ENCODE measurements at regions not wholly inside any gene's neighbourhood (a gene's known extent, or its start where the extent isn't known, plus 50 kb on each side); places are given as distances from the start of the nearest gene placed in this dataset.

DNA sequence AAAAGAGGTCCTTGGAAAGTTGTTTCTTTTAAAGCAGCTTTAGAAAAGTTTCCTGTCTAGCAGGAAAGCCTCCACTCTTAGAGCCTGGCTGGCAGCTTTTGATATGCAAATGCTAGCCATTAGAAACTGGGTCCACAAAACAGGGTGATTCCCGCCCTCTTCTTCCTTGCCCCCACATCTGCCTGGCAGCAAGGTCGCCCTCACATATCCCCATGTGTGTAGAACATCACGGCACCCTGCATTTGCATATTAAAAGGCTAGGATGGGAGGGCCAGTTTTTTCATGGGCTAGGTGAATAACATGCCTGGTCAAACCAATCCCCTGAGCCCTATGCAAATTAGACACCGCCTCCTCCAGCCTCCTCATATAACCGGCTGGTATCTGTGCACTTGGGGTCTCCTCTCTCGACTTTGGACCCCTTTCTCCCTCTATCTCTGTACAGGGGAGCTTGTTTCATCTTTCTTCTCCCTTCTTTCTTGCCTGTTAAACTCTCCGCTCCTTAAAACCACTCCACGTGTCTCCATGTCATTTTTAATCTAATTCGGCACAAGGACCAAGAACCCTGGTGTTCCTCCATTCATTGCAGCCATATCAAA is 426.8 kb upstream of the CTNND2 start:
- no peak for DNase-seq

DNA sequence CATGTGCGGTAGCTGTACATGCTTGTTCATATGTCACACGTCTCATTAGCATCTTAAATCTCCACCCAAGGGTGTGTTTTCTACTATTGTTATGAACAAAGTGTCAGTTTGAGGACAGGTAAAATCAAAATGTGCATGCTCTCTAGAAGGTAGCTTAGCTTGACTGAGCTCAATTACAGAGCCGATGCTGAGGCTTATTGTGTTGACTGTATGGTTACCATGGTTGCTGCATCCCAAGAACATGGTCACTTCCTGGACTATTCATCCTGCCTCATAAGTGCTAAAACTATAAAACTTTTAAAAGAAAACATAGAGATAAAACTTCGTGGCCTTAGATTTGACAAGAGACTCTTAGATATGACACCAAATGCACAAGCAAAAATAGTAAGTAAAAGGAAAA is 426.1 kb upstream of the CTNND2 start:
- DNase-seq = no peak

DNA sequence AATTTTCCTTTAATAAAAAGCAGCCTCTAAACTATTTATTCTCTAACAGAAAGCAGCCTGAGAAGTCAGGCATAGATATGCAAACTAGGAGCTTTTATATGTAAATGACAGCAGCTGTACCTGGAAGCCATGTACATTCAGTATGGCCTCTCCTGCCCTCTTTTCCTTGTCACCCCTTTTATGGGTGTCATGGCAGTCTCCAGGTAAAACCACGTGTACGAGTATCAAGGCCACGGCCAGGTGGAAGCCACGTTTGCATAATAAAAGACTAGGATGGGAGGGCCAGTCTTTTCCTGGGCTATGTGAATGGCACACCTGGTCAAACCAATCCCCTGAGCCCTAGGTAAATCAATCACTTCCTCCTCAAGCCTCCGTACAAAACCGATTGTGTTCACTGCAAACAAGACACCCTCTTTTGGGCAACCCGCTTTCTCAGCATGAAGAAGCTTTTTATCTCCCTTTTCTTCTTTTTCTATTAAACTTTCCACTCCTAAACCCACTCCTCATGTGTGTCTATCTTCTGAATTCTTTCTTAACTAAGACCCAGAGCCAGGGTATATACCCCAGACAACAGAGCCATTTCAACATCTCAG is 419.5 kb upstream of the CTNND2 start:
- DNase-seq = no peak

DNA sequence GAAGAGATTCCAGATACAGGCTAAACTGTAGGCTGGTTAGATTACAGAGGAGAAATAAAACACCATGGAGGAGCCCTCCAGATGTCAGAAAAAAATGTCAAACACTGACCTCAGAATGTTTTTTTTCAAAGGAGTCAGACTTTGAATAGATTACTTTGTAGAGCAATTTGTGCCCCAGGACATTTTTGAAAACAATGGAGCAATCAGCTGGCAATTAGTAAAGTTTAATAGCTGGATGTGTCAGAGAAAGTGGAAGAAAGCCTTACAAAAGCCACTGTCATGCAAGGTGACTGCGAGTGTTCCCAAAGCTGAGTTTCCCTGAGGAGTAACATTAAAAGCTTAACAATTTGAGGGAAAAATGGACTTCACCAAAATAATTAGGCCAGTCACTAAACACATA is 417.8 kb upstream of the CTNND2 start:
- no peak for DNase-seq

DNA sequence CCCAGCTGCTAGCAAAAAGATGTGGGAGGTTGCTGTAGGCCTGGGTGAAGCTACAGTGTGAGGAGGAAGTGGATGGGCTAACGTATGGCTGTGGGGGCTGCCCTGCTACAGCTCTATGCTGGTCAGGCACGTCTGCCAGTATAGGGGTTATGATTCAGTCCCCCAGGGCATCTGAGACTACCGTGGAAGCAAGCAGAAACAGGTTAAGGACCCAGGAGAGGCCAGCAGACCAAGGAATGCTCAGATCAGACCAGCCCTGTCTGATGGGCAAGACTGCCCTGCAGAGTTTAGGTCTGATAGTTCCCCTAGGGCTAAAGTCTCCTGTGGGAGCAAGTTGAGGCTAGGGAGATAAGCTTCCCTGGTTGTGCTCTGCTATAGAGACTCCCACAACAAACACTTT is 416.1 kb upstream of the CTNND2 start:
- no peak for DNase-seq

DNA sequence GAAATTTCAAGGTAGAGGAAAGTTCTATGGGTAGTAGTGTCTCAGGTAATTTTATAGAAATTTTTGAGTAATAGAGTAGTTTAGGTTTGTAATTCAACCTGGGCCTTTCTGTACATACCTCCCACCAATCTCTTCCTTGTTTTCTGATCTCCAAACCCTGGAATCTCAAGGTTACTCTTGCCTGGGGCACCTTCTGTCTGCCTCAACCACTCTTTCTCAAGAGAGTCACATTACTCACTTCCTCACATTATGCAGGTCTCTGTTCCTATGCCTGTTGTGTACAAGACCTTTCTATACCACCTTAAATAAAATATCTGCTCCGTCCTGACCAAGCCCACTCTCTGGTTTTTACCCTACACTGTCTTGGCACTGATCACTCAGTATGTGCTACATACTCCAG is 412.6 kb upstream of the CTNND2 start:
- no peak for DNase-seq

DNA sequence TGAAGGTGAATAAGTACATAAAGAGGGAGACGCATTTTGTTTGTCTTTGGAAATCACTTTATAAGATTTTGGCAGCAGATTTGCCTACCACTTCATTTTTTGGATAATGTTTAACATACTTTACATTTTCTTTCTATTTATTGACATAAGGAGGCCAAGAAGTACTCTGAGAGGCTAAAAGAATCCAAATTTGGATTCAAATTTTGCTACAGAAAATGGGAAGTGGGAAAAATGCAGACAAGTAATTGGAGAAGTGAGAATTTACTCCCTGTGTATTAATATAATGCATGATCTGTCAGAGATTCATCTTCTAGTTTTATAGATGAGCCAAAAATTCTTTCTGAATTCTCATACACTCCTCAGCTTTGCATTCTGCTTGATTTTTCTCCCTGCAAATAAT is 411.2 kb upstream of the CTNND2 start:
- no peak for DNase-seq

DNA sequence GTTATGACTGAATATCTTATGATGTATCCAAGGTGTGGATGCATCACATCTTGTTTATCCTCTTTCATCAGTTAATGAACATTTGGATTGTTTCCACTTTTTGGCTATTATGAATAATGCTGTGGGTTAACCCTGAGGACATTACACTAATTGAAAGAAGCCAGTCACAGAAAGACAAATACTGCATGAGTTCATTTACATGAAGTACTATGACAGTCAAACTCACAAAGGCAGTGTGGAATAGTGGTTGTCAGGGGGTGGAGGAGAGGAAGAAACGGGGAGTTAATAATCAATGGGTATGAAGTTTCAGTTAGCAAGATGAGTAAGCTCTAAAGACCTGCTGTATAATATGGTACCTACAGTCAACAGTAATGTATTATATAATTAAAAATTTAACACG is 409.4 kb upstream of the CTNND2 start:
- DNase-seq = no peak

DNA sequence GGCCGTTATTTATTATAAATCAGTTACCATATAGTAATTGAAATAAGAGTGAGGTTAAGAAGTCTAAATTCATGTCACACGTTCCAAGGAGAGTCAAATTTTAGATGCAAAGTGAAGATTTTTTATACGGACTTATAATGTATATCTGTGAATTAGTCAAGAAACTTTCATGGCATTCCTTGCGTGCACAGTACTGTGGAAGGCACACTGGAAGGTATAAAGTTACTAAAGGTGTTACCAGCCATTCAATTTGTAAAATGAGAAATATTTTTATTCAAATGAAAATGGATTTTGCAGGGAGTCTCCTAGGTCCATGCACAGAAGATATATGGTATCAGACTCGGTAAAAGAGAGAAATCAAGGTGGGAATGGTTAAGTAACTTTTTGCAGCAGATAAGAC is 408.1 kb upstream of the CTNND2 start:
- no peak for DNase-seq

DNA sequence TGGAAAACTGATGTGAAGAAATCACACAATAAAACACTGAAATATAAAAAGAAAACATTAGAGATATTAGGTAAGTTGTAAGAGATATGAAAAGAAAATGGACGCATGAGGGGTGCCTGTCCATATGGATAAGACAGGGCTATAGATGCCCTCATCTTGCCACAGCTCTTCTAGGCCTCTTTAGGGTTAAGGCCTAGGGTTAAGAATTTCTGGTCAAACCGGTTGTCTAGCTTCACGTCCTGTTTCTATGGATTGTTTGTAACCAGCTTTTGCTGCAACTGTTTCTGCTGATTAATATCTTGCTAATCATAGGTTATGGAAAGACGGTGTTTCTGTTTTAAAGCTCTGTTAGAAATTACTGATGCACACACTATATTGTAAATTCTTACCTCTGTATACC is 389.9 kb upstream of the CTNND2 start:
- DNase-seq = no peak

DNA sequence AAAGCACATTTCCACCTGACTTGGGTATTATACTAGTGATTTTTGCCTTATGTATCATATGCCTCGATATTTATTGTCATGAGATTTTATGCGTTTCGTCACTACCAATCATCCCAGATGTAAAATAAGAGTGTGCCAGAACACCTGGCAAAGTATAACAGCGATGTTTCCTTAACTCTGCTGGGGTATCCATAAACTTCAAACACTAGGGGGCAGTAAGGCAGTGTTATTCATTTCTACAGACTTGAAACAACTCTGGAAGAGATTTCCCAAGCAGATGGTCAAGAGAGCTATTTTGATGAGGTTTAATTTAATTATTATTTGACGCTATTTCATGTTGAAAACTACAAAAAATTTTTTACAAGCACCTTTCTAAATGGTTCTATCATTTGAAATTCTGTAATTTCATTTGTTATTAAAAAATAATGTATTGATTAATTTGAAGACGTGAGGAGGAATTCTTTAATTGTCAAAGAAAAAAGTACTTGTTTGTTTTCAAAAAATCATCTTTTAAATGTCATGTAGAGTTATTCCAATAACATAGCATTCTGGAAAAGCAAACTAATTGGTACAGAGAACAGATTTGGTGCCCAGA is 388.5 kb upstream of the CTNND2 start:
- no peak for DNase-seq

DNA sequence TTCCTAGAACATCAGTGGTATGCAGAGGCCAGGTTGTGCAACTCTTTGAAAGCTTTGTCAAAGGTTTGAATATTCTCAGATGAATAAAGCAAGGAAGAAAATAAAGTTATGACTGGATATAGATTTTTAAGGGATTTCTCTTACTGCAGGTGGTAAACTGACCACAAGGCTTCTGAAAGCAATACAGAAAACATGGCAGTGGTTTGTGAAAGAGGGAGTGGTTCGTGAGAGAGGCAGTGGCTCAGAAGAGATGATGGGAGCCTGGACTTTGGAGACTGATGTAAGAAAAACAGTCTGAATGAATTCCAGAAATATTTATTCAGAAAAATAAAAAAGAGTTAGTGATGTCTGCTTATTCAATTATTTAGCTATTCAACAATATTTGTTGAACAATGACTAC is 380.4 kb upstream of the CTNND2 start:
- no peak for DNase-seq

DNA sequence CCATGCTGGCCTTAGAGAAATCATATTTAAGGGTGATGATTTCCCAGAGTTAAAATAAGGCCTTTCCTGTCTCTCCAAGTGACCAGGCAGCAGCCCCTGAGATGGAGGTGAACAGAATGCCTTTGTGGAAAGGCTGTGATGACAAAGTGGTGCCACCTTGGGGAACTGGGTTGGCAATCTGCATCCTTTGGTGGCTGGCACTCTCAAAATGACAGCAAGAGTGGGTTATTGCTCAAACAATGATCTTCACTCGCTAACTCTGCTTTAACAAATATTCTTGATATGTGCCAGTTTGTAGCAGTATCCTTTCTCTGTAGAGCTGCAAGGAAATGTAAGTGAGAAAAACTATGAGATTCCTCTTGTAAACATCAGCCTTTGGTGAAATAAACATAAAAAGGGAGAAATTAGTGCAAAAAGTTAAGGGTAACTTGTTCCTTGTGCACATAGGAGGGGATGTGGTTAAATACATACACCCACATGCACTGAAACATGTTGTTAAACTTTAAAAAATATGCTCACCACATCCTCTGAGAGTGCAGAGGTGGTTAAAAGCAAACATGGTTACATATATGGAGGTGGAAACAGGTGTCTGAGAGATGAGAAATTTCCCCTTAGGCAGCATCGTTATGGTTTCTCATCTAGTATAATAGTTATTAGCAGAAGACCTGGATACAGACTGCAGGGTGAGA is 373.4 kb upstream of the CTNND2 start:
- no peak for DNase-seq

DNA sequence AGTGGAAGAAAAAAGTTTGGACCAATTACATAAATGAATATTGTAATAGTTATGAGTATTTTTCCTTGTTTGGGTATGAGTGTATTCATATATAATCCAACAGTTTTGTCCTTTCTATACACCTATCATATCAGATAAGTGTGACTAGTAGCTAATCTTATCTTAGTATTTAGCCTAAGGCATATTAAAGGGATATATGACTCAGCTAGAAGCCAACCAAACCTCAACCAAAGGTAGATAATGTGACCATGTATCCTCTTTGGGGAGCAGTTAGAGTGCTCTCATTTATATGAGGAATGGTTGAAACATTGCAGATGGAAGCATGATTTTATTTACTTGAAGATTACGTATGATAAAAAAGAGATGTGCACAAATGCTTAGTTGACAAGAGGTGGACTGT is 370.0 kb upstream of the CTNND2 start:
- DNase-seq = no peak

DNA sequence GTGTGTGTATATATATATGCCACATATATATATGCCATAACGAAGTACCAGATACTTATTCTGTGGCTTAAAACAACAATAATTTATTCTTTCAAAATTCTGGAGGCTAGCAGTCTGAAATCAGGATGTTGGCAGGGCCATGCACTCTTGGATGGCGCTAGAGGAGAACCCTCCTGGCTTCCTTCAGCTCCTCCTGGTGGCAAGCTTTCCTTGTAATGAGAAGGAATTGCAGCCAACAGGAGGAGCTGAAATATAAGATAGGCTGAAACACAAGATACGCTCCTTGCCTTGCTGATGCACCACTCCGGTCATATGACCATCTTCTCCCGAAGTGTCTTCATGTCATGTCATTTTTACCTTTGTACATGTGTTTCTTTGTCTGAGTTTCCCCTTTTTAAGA is 368.1 kb upstream of the CTNND2 start:
- DNase-seq = no peak

DNA sequence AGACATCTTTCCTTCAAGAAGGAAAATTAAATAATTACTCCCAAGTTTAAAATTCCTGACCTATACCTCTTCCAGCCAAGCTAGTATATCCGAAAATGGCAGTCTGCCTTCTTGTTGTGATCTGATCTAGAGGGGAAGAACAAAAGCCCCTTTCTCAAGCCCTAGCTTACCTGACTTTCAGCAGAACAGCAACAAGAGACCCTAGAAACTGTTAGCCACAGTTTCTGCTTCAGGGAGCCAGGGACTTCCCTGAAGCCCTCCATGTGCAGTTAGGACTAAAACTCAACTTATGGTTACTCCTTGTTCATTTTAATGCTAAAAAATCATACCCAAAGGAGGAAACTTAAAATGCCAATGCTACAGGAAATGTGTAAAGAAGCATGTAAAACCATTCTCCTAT is 366.7 kb upstream of the CTNND2 start:
- no peak for DNase-seq

DNA sequence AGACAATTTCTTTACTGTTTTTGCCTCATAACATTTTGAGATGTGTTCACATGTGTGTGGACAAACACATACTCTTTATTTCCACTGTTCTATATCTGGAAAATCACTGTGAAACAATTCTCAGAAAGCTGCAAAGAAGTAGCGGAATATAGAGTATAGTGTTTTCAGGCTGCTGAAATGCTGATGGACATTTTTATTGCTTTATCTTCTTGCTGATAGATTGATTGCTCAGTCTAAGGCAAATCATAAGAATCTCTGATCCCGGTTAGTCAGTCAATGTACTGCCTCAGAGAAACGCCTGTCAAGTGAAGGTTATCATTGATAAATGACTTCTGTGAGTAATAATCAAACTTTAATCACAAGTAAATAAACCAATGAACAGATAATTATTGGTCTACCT is 364.9 kb upstream of the CTNND2 start:
- no peak for DNase-seq

DNA sequence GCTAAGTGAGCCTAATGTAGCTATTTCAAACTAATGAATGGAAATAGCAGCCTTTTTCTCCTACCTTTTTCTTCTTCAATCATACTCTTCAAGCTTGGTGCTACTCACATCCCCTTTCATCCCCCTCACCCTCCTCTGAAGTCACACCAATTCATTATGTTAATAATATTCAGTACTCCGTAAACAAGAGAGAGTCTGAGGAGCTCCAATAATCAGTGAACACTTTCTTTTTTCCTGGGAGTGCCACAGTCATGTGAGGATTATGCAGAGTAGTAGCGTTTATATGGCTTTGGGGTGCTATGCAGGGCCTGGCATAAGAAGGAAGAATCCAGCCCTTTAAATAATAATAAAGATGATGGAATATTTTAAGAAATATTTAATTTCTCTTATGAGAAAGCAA is 354.3 kb upstream of the CTNND2 start:
- DNase-seq = no peak

DNA sequence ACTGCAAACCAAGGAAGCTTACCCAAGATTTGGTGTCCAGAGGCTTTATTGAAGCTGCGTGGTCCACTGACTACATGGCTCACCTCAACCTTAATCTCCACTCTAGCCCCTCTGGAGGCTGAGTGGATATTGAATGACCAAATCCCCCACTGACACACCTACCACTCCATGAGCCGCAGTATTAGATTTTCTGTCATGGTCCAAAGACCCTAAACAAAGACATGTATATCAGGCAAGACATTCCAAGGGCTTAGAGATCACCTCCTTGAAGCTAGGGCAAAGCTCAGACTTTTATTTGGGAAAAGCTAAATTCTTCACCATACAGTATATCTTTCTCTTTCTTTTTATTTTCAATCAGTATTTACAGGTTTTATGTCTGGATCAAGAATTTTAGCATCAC is 346.2 kb upstream of the CTNND2 start:
- no peak for DNase-seq

DNA sequence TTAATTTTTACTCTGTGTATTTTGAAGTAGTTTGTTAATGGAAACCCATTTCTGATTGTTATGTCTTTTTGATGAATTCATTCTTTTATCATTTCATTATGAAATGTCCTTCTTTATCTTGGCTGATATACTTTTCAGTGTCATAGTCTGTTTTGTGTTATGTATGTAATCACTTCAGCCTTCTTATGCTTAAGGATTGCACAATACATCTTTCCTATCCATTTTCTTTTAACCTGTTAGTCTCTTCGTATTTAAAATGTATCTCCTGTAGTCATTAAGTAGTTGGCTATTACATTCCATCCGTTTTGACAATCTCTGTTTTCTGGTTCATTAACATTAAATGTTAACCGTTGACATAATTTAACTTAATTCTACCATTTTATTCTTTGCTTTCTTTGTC is 344.6 kb upstream of the CTNND2 start:
- DNase-seq = no peak

DNA sequence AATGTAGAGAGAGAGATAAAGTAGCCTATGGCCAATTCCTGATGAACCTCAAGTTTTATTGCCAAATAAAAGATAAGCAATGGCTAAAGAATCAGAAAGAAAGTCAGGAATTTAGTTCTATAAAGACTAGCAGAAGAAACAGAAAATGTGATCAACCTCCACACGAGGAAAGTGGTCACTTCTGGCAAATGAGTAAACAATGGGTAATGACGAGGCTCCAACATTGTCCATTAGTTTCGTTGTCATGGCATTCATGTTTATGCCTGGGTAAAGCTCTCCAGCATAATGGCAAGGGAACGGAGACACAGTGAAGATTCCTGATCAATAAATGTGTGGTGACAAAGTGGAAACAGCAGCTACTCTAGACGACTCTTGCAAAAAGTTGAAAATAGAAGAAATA is 341.8 kb upstream of the CTNND2 start:
- no peak for DNase-seq

DNA sequence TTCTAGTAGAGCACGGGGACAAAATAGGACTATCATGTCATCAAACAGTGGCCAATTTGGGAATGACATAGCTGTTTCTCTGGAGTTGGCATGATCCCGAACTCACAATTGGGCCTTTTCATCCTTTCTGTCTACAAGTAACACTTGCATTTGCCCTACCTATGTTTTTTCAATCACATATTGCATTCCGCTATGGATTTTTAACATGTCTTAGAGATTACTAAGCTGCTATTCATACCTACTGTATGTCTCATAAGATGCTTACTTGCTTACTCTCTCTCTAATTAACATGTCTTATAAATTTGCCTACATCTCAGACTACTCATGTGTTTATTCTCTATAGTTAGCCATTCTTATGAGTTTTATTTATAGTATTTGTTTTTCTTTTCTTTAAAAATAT is 341.2 kb upstream of the CTNND2 start:
- DNase-seq = no peak

DNA sequence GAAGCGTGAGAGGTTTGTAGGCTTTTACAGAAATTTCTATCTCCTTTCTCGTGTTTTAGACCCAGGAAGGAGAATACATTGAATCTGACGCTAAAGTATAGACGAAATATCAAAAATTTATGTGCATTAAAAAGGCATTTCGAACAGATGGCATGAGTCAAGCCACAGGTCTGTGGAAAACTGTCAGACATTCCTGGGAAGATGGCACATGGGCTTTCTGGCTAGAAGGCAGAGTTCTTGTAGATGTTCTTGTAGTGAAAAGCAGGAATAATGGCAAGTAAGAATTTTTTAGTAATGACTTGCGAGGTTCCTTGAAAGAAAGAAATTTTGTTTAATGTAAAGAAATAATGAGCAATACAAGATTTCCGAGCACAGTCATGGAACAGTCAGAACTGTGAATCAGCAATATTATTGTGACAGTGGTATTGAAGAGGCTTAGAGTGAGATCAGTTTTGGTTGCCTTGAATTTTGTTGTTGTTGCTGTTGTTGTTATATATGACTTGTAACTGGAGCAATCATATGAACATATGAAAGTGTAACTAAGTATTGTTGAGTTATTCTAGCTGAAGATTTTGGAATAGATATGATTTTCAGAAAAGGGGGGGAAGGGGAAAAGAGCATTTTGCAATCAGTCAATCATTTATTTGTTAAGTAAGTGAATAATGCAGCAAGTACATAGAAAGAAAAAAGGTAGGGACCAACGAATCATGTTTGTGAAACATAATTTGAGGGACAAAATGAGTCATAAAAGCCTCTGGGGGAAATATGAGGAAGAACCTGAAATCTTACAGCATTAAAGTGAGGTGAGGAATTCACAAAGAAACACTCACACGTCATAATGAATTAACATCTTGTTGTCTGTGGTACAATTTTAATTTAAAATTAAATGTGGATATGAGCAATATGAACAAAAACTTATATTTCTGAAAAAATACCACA is 339.0 kb upstream of the CTNND2 start:
- DNase-seq = no peak
